Hepatocyte (in vitro differentiated cells): ENCODE measurements at regions not wholly inside any gene's neighbourhood (a gene's known extent, or its start where the extent isn't known, plus 50 kb on each side); places are given as distances from the start of the nearest gene placed in this dataset.

Source experiments
- CTCF ChIP-seq: fragments of 200-600 bp; sonication (generic); IDR thresholded peaks from 2 replicates; pipeline ENCODE4 v1.5.1; 2016; ENCODE audit warnings: antibody characterized with exemption, mild to moderate bottlenecking; ENCODE audit not compliant: poor library complexity
- EZH2 ChIP-seq: fragments of 200-600 bp; sonication (generic); IDR thresholded peaks from 2 replicates; pipeline ENCODE4 v1.6.1; 2016; ENCODE audit warnings: antibody characterized with exemption, mild to moderate bottlenecking, borderline replicate concordance

DNA sequence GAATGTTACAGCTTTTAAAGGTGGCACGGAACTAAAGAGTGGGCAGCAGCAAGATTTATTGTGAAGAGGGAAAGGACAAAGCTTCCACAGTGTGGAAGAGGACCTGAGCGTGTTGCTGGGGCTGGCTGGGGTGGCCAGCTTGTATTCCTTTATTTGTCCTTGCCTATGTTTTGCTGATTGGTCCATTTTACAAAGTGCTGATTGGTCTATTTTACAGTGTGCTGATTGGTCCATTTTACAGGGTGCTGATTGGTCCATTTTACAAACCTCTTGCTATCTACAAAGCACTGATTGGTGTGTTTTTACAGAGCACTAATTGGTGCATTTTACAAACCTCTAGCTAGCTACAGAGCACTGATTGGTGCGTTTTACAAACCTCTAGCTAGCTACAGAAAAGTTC, 109.7 kb upstream of the DDX18 start:
- no peak for TF ChIP-seq EZH2
- TF ChIP-seq CTCF = no peak
